Right lung (tissue), 2 donors: ENCODE measurements at regions not wholly inside any gene's neighbourhood (a gene's known extent, or its start where the extent isn't known, plus 50 kb on each side); places are given as distances from the start of the nearest gene placed in this dataset.

Source experiments
- DNase-seq, 2 donors: peaks; one replicate each; pipeline ENCODE4 v3.0.0-alpha.2; 2013

DNA sequence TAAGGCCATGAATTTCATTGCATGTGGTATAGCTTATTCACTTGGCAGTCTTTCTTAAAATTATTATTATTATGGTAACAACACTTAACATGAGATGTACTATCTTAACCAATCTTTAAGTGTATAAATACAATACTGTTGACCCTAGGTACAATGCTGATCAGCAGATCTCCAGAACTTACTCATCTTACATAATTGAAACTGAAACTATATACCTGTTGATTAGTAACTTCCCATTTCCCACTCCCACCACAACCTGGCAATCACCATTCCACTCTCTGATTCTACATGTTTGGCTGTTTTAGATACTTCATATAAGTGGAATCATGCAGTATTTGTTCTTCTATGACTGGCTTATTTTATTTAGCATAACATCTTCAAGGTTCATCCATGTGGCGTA lies 150.2 kb upstream of the POU2AF2 start:
- DNase-seq = no peak

DNA sequence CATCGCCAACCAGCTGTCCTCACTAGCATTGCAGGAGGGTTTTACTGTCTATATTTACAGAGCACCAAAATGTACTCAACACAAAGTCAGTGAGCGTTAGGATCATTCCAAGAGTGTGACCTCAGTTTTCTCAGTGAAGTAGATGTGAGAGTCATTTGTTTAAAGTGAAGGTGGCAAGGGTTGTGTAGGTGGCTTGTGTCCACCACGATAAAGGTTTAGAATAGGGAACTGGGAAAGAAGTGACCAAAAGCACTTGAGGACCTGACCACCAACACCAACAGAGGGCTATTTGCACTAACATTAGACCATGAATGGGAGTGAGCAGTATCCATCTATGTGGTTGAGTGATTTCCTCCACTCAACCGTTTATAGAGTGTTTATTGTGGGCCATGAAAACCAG lies 152.5 kb upstream of the POU2AF2 start:
- DNase-seq = no peak

DNA sequence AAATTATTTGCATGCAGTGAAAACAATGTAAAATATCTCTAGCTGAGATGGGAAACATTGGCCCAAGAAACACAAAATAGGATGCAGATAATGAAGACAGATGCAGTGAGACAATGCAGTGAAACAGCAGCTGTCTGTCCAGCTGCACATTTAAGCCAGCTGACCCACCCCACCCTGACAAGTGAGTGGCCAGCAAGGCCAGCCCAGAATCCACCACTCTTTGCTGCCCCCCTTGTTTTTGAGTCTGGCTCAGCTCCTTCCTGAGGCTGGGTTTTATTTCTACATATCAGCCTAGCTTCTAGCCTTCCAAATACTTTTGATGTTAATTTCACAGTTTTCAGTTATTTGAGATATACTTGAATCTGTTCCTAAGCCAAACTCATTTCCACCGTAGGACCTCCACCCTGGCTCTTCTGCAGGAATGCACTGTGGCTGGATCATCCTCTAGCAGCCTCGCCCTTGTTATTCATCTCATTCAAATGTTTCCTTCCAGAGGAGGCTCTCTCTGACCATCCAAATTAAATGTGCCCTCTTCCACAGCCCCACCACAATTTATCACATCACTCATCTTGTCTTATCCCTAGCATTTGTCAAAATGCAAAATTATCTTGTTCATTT lies 154.1 kb upstream of the POU2AF2 start:
- DNase-seq = peak; percentile 80 to 83

DNA sequence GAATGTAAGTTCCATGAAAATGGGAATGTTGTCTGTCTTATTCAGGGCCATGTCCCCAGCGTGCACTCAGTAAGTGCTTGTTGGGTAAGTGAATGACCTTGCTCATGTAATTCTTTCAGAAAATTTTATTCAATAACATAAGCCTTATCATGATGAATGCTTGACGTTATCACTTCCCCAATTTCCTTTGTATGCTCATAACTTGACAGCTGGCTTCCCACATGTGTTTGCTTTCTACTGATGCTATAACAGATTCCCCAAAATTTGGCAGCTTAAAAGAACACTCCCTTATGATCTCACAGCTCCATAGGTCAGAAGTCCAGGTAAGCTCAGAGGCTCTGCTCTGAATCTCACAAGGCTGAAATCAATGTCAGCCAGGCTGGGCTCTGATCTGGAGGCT lies 155.8 kb upstream of the POU2AF2 start:
- no peak for DNase-seq

DNA sequence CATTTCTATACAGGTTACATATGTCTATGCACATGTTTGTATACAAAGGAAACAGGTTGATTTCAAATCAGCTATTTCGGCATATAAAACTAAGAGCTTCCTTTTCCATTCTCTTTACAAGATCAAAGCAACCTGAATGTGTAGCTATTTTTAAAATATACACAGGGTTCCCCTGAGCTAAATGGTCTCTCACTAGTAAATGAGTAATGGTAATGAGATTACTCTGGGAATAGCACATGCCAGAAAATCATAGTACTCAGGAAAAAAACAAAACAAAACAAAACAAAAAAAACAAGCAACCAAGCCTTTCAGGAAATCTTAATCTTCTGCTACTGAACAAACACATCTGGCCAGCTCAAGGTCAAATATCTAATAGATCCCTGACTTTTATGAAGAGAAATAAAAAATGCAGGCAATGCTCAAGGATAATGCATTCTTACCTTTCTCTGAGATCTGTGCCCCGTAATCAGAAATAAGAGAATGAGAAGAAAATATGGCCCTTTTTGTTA lies 156.6 kb upstream of the POU2AF2 start:
- no peak for DNase-seq

DNA sequence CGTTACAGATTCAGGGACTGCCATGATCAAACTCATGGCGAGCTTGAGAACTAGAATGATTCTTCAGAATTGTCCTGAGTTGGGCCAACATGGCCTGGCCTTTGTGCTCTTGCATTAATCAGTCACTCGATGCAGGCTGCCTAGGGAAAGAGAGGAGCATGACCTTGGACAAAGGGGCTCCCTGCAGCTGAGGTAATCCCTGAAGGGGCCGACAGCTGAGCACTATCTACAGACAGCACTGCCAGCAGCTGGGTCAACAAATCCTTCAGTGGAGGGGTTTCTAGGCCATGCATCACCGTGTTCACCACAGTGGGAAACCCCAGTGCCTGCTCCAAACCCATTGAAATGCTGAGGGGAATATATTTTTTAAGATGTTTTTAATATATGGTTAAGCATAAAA lies 159.5 kb upstream of the POU2AF2 start:
- no peak for DNase-seq

DNA sequence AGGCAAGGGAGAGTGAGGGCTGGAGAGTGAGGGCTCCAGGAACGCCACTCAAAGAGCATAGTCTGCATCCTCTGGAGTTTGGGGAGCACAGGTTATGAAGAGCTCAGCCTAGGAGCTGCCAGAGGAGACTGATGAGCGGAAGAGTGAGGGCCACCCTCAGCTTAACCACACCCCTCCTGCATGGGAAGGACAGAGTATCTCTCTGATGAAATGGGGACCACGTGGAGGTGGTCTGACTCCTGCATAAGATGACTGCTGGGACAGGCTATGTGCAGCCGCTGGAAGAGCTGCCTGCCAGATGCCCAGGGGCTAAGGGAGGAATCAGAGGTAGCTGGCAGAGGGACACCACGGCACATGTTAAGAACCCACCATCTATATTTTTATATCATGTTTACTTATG lies 162.9 kb upstream of the POU2AF2 start:
- no peak for DNase-seq

DNA sequence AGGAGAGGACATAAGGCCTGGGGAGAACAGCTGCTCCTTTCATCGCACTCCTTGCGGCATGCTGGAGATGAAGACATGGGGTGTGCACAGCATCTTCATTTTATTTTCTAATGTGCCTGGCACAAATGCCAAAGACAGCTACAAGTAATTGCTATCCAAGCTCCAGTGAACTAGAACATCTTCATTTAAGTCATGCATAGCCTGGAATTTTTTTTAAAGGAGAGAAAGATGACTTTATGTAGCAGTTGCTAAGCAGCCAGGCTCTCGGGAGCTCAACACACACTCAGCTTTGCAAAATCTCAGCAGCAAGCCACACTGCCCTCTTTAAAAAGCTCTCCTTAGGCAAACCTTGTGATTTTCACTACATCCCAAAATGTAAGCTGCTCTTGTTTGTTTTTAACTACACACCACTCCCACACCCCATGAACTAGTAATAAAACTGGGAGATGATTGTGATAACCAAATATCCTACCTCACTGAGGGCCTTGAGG lies 164.5 kb upstream of the POU2AF2 start:
- no peak for DNase-seq

DNA sequence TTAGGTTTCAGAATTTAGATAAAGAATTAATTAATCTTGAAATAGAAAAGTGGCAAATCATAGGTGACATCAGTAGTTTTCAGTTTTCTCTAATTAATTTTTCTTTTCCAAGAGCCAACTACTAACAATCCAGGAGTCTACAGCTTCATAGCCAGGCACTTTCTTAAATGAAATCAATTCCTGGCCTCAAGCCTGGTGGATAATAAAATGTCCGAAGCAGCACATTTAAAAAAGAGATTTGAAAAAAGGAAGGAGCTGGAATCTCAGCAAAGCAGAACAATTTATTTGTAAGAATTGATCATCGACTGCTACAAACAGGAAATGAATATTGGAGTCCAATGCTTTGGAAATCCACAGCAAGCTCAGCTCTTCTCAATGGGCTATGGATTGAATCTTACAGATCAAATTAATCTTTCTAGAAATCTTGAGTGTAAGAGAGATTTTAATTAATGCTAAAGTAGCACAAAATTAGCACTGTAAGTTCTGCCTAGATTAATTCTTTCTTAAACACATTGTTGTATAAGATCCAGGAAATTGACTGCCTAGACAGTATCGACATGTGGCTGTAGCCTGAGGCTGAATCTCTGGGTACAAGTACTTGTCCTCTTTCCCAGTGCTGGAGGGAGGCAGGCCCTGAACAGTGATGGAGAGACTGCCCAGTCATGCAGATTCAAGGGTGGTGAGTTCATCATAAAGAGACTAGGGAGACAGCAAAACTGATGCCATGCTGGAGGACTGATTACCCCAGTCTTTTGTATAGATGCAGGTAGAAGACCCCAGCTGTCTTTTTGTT lies 167.8 kb upstream of the POU2AF2 start:
- DNase-seq = no peak

DNA sequence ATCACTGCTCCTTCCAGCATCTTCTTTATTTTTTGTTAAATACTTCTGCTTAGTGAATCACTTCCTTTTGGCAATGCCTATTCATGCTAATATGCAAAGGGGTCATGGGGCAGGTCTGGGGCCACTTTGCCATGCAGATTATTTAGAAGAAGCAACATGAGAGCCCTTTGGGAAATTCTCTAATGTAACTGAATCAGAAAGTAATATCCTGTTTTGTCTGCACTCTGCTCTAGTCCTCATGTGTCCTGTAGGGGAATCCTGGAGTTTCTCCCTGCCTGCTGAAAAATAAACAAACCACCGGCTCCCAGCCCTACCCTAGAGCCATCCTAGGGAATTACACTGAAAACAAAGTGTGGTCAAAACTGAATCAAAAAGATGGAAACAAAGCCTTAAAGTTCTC lies 176.5 kb upstream of the POU2AF2 start:
- DNase-seq = no peak

DNA sequence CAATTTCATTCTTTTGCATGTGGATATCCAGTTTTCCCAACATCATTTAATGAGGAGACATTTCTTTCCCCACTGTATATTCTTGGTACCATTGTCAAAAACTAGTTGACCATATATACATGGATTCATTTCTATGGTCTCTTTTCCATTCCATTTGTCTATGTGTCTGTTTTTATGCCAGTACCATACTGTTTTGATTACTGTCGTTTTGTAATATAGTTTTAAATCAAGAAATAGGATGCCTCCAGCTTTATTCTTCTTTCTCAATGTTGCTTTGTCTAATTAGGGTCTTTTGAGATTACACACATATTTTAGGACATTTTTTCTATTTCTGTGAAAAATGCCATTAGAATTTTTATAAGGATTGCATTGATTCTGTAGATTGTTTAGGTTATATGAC lies 177.5 kb upstream of the POU2AF2 start:
- no peak for DNase-seq

DNA sequence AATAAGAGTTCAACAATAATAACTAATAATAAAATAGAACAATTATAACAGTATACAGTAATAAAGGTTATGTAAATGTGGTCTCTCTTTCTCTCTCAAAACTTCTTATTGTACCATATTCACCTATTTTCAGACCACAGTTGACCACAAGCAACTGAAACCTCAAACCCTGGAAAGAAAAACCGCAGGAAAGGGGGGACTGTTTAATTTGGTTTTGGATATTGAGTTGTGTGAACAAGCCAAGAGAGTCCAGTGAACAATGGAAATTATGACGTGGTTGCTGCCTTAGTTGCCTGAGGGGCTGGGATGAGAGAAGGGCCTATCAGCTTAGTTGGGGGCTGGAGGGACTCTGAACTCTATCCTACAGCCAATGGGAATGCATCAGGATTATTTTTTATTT lies 178.7 kb upstream of the POU2AF2 start:
- DNase-seq = no peak

DNA sequence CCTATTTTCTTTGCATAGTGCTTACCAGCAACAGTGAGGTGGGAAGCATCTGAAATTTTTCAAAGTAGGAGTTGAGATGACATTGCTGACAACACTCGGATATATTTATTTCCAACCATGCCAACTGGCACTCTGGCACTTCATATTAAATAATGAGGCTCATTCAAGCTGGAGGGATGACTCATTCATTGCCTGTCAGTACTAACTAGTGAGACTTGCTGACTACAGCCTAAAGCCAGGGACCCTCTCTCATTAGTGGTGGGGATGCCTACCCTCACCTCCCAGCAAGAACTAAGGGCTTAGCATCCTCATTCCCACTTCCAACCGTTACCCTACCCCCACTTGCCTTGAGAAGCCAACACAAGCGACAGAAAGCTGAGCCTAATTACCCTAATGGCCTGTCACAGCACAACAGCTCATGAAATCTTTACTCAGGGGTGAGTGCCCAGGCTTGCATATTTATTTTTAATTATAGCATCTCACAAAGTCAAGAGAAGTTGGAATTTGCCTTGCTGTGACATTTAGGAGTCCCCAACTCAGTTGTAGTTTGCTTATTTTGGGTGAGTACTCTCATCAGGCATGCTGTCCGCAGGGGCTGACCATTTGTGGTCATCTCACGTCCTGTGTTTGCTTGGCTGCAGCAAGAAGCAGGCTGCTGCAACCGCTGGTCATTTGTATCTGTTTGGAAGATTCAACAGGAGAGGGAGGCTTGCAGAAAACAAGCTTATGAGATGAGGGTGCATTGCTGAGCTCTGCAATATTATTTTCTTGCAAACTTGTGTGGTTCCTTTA lies 181.6 kb upstream of the POU2AF2 start:
- no peak for DNase-seq

DNA sequence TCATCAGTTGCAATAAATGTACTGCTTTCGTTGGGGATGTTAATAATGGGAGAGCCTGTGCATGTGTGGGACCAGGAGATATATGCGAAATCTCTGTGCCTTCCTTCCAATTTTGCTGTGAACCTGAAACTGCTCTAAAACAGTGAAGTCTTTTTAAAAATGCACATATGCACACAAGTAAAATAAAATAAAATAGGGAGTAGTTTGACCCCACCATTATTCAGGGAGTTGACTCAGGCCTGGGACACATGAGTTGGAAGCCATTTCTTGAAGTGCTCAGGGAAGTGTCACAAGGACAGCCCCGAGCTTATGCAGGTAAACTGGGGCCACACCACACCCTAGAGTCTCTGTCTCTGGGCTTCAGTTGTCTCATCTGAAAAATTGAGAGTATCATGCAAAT lies 183.1 kb upstream of the POU2AF2 start:
- no peak for DNase-seq

DNA sequence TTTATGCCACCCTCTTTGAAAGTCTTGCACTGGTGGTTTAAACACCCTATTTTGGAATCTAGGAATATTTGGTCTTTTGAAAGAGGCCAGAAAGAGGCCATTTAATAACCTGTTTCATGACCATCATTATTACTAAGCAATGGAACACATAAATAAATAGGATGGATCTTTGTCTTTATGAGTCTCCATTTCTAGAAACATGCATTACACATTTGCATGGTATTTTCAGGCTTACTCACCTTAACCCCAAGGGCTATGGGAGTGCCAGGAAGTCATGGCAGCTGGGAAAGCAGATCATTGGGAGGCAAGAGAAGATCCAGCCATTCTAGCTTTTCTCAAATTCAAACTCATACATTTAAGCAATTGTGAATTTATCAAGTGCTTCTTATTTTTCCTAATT lies 185.8 kb upstream of the POU2AF2 start:
- DNase-seq = no peak

DNA sequence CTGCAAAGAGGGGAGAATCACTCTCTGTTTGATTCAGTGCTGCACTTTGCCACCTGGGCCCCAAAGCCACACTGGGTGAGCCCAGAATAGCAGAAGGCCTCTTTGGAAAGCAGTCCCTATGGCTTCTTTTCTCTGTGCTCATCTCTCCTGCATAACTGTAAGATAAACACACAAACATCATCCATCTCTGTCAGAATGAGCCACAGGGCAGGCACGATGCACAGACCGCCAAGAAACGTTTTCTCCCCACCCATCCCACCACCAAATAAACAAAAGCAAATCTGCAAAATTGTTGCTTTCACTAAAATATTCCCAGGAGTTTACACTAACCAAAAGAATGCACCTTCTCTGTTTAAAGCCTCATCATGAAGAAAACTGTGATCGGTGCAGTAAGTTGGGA lies 196.4 kb upstream of the POU2AF2 start:
- DNase-seq = no peak

DNA sequence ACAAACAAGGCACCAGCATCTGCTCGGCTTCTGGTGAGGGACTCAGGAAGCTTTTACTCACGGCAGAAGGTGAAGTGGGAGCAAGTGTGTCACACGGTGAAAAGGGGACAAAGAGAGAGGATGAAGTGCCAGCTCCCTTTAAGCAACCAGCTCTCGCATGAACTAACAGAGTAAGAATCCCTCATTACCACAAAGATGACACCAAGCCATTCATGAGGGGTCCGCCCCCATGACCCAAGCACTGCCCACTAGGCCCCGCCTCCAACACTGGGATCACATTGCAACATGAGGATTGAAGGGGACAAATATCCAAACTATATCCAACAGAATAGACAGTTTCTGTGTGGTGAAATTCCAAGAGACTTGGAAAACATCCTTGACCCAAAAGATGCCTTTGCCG lies 198.2 kb upstream of the POU2AF2 start:
- no peak for DNase-seq

DNA sequence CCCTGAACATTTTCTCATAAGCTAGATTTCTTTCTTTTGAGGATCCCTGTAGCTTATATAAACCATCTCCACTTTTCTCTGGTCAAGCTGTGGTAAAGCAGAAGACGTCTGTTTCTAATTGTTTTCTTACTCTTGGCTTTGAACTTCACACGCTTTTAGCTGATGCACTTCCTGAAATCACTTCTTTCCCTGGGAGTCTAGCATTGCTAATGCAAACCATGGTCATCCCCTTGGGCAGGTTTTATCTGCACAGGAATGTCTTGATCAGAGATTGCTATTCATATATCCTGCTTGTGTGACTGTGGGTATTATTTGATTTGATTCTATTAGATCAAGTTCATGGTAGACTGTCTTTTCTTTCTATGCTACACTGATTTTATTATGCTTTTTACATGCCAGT lies 199.2 kb upstream of the POU2AF2 start:
- no peak for DNase-seq

DNA sequence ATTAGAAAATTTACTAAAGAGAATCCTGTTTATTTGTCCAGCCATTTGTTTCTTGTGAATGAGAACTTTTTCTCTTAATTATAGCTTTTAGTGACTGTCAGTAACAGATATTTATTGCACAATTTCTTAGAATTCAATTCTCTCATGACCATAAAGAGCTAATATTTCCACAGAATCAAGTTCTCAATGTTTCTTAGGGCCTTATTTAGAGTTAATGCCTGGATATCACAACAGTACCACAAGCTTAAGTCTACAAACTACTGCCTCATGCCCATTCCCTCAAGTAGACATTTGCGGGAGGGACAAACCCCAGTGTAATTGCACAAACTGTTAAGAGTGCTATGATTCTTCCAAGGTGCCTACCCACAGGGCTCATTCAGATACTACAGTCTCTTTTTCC lies 199.7 kb upstream of the POU2AF2 start:
- DNase-seq = peak; percentile 23 to 38

DNA sequence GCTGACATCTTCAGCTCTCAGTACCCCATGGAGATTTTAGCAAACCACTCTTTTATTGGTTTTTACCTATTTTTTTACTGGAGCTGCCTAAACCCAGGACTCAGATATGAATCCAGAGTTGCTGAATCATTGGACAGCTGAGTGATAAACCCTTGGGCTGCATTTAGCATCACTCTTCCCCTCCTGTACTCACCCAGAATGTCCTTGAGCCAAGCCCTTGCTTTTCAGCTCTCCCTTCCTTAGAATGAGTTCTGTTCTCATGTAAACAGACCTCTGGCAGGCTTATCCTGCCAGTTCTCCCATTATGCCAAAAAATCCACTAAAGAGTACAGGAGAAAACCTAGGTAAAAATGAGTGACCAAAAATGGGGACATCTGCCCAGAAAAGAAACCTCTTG lies 200.1 kb upstream of the POU2AF2 start:
- peak in 1 of 2 donors; percentile 14 for DNase-seq

DNA sequence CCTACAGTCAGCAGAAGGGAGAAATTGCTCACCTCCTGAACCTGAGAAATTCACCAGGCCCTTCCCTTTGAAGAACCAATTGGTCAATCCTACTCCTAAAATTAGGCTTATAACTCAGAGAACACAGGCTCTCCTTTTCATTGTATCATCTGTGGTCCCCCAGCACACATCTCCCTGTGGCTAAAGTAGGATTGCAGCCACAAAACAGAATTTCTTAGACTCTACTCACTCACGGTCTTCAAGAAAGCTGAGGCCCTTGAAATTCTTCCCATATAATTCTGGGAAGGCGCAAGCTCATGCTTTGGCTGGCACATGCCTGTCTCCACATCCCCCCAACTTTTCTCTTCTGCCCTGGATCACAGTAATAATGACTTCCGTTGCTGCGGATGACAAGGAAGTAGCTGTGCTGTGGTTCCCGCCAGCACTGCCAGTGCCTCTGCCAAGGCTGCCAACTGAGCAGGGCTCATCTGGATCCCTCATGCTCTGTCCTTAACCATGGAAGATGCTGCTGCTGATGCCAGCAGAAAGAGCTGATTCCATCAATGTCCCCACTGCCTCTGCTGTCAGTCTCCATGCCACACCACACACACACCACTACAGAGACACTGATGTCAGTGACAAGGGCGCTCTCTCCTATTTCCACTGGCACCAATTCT lies 200.6 kb upstream of the POU2AF2 start:
- DNase-seq = no peak

DNA sequence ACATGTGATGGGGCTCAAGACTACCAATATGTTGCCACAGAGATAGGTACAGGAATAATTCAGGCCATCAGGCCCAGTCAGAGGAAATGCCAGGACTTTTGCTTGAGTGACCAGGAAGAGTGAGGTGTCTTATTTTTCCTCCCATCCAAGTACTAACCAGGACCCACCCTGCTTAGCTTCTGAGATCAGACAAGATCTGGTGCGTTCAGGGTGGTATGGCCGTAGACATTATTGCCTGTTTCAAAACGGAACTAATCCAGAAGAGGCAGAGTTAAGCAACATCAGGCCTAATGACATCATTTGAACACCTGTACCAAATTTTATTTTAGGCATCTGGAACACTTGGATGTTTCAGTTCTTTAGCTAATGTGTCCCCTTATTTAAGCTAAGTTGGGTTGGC lies 205.5 kb upstream of the POU2AF2 start:
- DNase-seq = no peak
